ENCODE measurements at regions not wholly inside any gene's neighbourhood (a gene's known extent, or its start where the extent isn't known, plus 50 kb on each side); places are given as distances from the start of the nearest gene placed in this dataset.
A peak's percentile ranks its signal among the peaks of the same experiment; 100 is the strongest.

- TF ChIP-seq CTCF (conservative IDR thresholded peaks at IDR 0.05), result no peak
These were observed 262.6 kb downstream of the C4orf33 start for GRCh38 chr4:129358571-129358970.

GRCh38 chr4:129359461-129359860 is 263.5 kb downstream of the C4orf33 start:
- H3K27ac ChIP-seq, result no peak overlapping the region
- no peak for TF ChIP-seq CTCF (conservative IDR thresholded peaks at IDR 0.05)

More at GRCh38 chr4:129358571-129358970, 262.6 kb downstream of the C4orf33 start:
- no peak overlapping the region for H3K27ac ChIP-seq

GRCh38 chr4:129362691-129363274 is 266.8 kb downstream of the C4orf33 start:
- peak; percentile 85 for TF ChIP-seq CTCF (conservative IDR thresholded peaks at IDR 0.05)

DNA sequence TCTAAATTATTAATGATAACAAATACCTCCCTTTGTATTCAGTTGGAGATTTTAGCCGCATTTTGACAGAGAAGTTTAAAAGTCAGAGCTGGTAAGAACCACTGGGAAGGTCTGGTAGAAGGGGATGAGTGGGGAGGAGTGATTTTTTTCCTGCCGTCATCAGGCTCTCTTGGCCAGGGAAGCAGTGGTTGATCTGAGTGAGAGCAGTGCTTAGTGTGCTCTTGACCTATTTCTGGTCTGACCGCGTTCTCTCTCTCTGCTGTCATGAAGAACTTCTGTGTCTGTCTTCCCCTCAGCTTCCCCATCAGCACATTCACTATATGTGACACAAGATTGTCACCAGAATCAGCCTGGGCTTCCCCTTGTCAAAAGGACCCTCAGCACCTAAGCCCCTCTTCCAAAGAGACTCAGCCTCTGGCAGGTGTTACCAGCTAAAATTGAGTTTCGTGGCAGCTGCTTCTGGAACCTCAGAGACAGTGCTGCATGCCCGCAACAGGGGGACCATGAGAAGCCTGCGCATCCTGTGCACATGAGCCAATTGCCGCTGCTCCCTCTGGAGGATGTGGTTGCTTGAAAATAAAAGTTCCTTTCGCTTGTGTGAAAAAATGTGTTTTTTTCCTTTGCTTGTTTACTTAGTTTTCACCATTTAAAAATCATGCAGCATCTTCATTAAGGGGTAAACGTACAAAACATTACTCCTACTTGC is 268.9 kb downstream of the C4orf33 start:
- no peak for TF ChIP-seq CTCF (conservative IDR thresholded peaks at IDR 0.05)
- H3K27ac ChIP-seq, result no peak overlapping the region

More at GRCh38 chr4:129362691-129363274, 266.8 kb downstream of the C4orf33 start:
- no peak overlapping the region for H3K27ac ChIP-seq

DNA sequence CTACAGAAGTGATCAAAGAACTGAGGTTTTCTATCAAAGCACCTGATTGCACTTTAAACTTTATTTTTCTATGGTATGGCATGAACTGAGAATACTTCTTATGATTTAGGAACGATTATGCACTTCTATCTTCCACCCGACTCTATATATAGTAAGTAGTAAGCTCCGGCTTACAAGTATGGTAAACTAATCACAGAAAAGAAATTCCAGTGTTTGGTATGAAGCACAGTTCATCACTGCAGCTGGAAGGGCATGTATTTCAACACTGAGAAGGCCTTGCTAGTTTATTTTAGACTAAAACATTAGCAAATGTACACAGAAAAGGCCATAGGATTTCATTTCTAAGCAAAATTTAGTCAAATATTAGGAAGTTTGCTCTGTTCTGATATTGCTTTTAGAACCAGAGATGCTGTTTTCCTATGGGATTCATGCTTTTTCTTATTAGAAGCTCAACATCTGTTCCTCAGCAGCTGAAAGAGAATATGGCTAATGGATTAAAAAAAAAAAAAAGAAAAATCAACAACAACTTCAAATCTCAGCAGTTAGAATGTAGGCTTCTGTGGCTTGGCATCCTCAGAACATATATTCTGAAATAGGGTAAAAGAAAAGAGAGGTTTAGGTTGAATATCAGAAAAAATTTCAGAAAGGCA is 273.5 kb downstream of the C4orf33 start:
- no peak for TF ChIP-seq CTCF (conservative IDR thresholded peaks at IDR 0.05)
- no peak overlapping the region for H3K27ac ChIP-seq

- no peak overlapping the region for H3K27ac ChIP-seq
- TF ChIP-seq CTCF (conservative IDR thresholded peaks at IDR 0.05), result no peak
These were observed 275.1 kb downstream of the C4orf33 start for GRCh38 chr4:129371065-129371464.

GRCh38 chr4:129371926-129372325 is 276.0 kb downstream of the C4orf33 start:
- no peak overlapping the region for H3K27ac ChIP-seq

More at GRCh38 chr4:129371926-129372325, 276.0 kb downstream of the C4orf33 start:
- no peak for TF ChIP-seq CTCF (conservative IDR thresholded peaks at IDR 0.05)

Measured in VCaP (cell line).